Retina (tissue), 1 donor: ENCODE measurements at regions not wholly inside any gene's neighbourhood (a gene's known extent, or its start where the extent isn't known, plus 50 kb on each side); places are given as distances from the start of the nearest gene placed in this dataset.
"Not testable (repeated sequence)": the region's sequence is repeated elsewhere in the genome, so short reads cannot be mapped to it uniquely, and the experiment has no call there.

Experiments used
- DNase-seq: peaks from one replicate; pipeline ENCODE4 v3.0.0-alpha.2; 2016

GRCh38 chr15:101876031-101876430 lies 64.0 kb downstream of the OR4F15 start:
- not testable (repeated sequence) for DNase-seq

- DNase-seq: not testable (repeated sequence)
Measured at GRCh38 chr15:101877649-101878048, 65.6 kb downstream of the OR4F15 start.

GRCh38 chr15:101912349-101913287 lies 100.6 kb downstream of the OR4F15 start:
- not testable (repeated sequence) for DNase-seq

GRCh38 chr15:101924554-101924953 lies 112.6 kb downstream of the OR4F15 start:
- not testable (repeated sequence) for DNase-seq

GRCh38 chr15:101934506-101934905 lies 122.5 kb downstream of the OR4F15 start:
- DNase-seq: not testable (repeated sequence)

- DNase-seq: not testable (repeated sequence)
Measured at GRCh38 chr15:101937362-101937761, 125.4 kb downstream of the OR4F15 start.

- not testable (repeated sequence) for DNase-seq
Measured at GRCh38 chr15:101938555-101938954, 126.6 kb downstream of the OR4F15 start.

GRCh38 chr15:101945896-101946295 lies 133.9 kb downstream of the OR4F15 start:
- not testable (repeated sequence) for DNase-seq

GRCh38 chr15:101948491-101949010 lies 136.5 kb downstream of the OR4F15 start:
- DNase-seq: not testable (repeated sequence)

GRCh38 chr15:101949380-101950065 lies 137.5 kb downstream of the OR4F15 start:
- not testable (repeated sequence) for DNase-seq

GRCh38 chr15:101953993-101954392 lies 142.0 kb downstream of the OR4F15 start:
- not testable (repeated sequence) for DNase-seq

GRCh38 chr15:101955840-101956239 lies 143.8 kb downstream of the OR4F15 start:
- not testable (repeated sequence) for DNase-seq

- DNase-seq: not testable (repeated sequence)
Measured at GRCh38 chr15:101958656-101959055, 146.7 kb downstream of the OR4F15 start.

- peak; percentile 29 for DNase-seq
Measured at GRCh38 chr15:101961263-101961662, 149.3 kb downstream of the OR4F15 start.

- not testable (repeated sequence) for DNase-seq
Measured at GRCh38 chr15:101961765-101962164, 149.8 kb downstream of the OR4F15 start.

GRCh38 chr15:101963687-101964086 lies 151.7 kb downstream of the OR4F15 start:
- not testable (repeated sequence) for DNase-seq

- not testable (repeated sequence) for DNase-seq
Measured at GRCh38 chr15:101965353-101965752, 153.4 kb downstream of the OR4F15 start.

GRCh38 chr15:101965860-101966259 lies 153.9 kb downstream of the OR4F15 start:
- DNase-seq: peak; percentile 0

GRCh38 chr15:101967364-101967763 lies 155.4 kb downstream of the OR4F15 start:
- DNase-seq: not testable (repeated sequence)

- DNase-seq: peak; percentile 7
Measured at GRCh38 chr15:101970605-101971004, 158.6 kb downstream of the OR4F15 start.

GRCh38 chr15:101977281-101977680 lies 165.3 kb downstream of the OR4F15 start:
- DNase-seq: not testable (repeated sequence)

GRCh38 chr15:101980206-101980910 lies 168.4 kb downstream of the OR4F15 start:
- peak; percentile 3 for DNase-seq
